Immature natural killer cell (primary cell): ENCODE measurements at regions not wholly inside any gene's neighbourhood (a gene's known extent, or its start where the extent isn't known, plus 50 kb on each side); places are given as distances from the start of the nearest gene placed in this dataset.

Source experiments
- DNase-seq, 3 donors: peaks; one replicate each; pipeline ENCODE4 v3.0.0; 2022; ENCODE audit warnings: mixed read lengths in 1 of 3
- H3K27ac Mint-ChIP-seq, 6 donors: one replicate each; pipeline ENCODE4 v1.8.0; 2020; ENCODE audit warnings: mixed read lengths in 6 of 6, mild to moderate bottlenecking in 5 of 6, inconsistent platforms in 4 of 6, moderate library complexity in 3 of 6
- H3K27me3 Mint-ChIP-seq, 3 donors: one replicate each; pipeline ENCODE4 v1.8.0; 2020 to 2021; ENCODE audit warnings: low read depth in 3 of 3, mild to moderate bottlenecking in 3 of 3, mixed read lengths in 3 of 3, moderate library complexity in 3 of 3, inconsistent platforms in 1 of 3
- H3K36me3 Mint-ChIP-seq, 3 donors: one replicate each; pipeline ENCODE4 v1.8.0; 2020; ENCODE audit warnings: mixed read lengths in 3 of 3, inconsistent platforms in 2 of 3, mild to moderate bottlenecking in 2 of 3
- H3K4me1 Mint-ChIP-seq, 2 donors: one replicate each; pipeline ENCODE4 v1.8.0; 2020; ENCODE audit warnings: inconsistent platforms in 2 of 2, mild to moderate bottlenecking in 2 of 2, mixed read lengths in 2 of 2, moderate library complexity in 1 of 2
- H3K4me3 Mint-ChIP-seq, 5 donors: one replicate each; pipeline ENCODE4 v1.8.0; 2020; ENCODE audit warnings: mild to moderate bottlenecking in 5 of 5, mixed read lengths in 5 of 5, inconsistent platforms in 3 of 5, moderate library complexity in 3 of 5
- H3K9me3 Mint-ChIP-seq, 6 donors: one replicate each; pipeline ENCODE4 v1.8.0; 2020; ENCODE audit warnings: mild to moderate bottlenecking in 6 of 6, mixed read lengths in 6 of 6, inconsistent platforms in 4 of 6, moderate library complexity in 3 of 6

- Mint-ChIP-seq H3K36me3 (no peaks in the 10 kb centered on the region), H3K27me3 (no peaks in the 10 kb centered on the region), H3K4me1 (no peaks in the 10 kb centered on the region), H3K9me3 (peaks cover 0 to 11% (median 5%) of the 10 kb centered on the region in 6 donors), H3K4me3 (no peak overlapping the region), H3K27ac (no peak overlapping the region)
- DNase-seq, result no peak
These were observed 110.0 kb upstream of the CDIN1 start for GRCh38 chr15:36469311-36469966.

DNA sequence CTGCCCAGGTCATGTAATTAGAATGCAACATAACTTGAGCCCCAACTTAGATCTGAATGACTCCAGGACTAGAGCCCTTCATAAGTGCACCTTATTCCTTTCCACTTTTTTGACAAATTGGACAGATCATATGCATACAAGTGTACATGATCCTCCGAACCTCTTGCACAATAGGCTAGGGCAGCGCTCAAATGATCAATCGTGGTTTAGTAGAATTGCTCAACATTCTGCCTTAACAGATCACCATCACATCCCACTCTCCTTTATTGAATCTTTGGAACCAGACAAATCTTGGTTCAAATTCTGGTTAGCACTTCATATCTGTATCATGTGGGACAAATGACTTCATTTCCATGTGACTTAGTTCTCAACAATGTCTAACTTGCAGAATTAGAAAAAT, 106.8 kb upstream of the CDIN1 start:
- H3K4me3 Mint-ChIP-seq, result no peak overlapping the region
- H3K27me3 Mint-ChIP-seq, result no peaks in the 10 kb centered on the region
- H3K9me3 Mint-ChIP-seq, result peaks cover 0 to 8% (median 3%) of the 10 kb centered on the region in 6 donors
- H3K4me1 Mint-ChIP-seq, result no peaks in the 10 kb centered on the region
- no peaks in the 10 kb centered on the region for H3K36me3 Mint-ChIP-seq
- no peak for DNase-seq
- no peak overlapping the region for H3K27ac Mint-ChIP-seq

GRCh38 chr15:36478561-36478960, 100.9 kb upstream of the CDIN1 start:
- peaks cover 0 to 9% (median under 1%) of the 10 kb centered on the region in 6 donors for H3K9me3 Mint-ChIP-seq
- DNase-seq, result no peak
- H3K27ac Mint-ChIP-seq, result no peak overlapping the region
- H3K4me3 Mint-ChIP-seq, result no peak overlapping the region
- H3K36me3 Mint-ChIP-seq, result no peaks in the 10 kb centered on the region
- H3K27me3 Mint-ChIP-seq, result peaks cover 0 to 2% (median 0%) of the 10 kb centered on the region in 3 donors
- H3K4me1 Mint-ChIP-seq, result no peaks in the 10 kb centered on the region

- no peaks in the 10 kb centered on the region for H3K36me3 Mint-ChIP-seq
- peaks cover 0 to 2% (median 0%) of the 10 kb centered on the region in 3 donors for H3K27me3 Mint-ChIP-seq
- peaks cover 0 to 9% (median under 1%) of the 10 kb centered on the region in 6 donors for H3K9me3 Mint-ChIP-seq
- H3K27ac Mint-ChIP-seq, result no peak overlapping the region
- no peaks in the 10 kb centered on the region for H3K4me1 Mint-ChIP-seq
- no peak for DNase-seq
- no peak overlapping the region for H3K4me3 Mint-ChIP-seq
These were observed 100.1 kb upstream of the CDIN1 start for GRCh38 chr15:36479200-36479896.

DNA sequence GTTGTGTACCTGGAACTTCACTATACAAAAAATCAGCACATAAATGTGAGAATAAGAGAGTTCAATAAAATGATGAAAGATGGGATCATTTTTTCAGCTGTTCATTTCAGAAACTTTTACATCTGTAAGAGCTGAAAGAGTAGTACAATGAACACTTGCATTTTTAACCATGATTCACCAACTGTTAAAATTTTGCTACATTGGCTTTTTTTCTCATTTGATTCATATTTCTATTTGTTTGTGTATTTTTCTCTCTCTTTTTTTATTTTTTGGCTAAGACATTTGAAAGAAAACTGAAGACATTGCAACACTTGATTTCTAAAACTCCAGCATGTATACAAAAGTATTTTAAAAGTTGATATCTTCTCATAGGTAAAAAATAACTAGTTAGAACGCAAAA, 98.3 kb upstream of the CDIN1 start:
- H3K4me1 Mint-ChIP-seq, result no peaks in the 10 kb centered on the region
- no peak overlapping the region for H3K27ac Mint-ChIP-seq
- no peak overlapping the region for H3K4me3 Mint-ChIP-seq
- no peak for DNase-seq
- H3K27me3 Mint-ChIP-seq, result peaks cover 0 to 2% (median 2%) of the 10 kb centered on the region in 3 donors
- H3K36me3 Mint-ChIP-seq, result no peaks in the 10 kb centered on the region
- H3K9me3 Mint-ChIP-seq, result peaks cover 0 to 7% (median 2%) of the 10 kb centered on the region in 6 donors

DNA sequence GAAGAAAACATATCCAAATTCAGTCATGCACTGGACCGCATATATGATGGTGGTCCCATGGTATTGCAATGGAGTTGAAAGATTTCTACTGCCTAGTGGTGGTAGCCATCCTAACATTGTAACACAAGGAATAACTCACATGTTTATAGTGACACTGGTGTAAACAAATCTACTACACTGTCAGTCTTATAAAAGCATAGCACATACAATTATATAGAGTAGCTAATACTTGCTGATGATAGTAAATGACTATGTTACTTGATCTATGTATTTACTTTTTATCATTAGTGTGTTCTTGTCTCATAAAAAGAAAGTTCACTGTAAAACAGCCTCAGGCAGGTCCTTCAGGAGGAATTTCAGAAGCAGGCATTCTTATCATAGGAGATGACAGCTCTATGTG, 96.0 kb upstream of the CDIN1 start:
- no peak overlapping the region for H3K27ac Mint-ChIP-seq
- H3K27me3 Mint-ChIP-seq, result peaks cover 0 to 2% (median 2%) of the 10 kb centered on the region in 3 donors
- H3K4me3 Mint-ChIP-seq, result no peak overlapping the region
- H3K9me3 Mint-ChIP-seq, result peaks cover 0 to 5% (median 3%) of the 10 kb centered on the region in 6 donors
- H3K36me3 Mint-ChIP-seq, result no peaks in the 10 kb centered on the region
- no peaks in the 10 kb centered on the region for H3K4me1 Mint-ChIP-seq
- DNase-seq, result no peak

- H3K27ac Mint-ChIP-seq, result no peak overlapping the region
- peaks cover 0 to 2% (median 2%) of the 10 kb centered on the region in 3 donors for H3K27me3 Mint-ChIP-seq
- peaks cover 0 to 5% (median 3%) of the 10 kb centered on the region in 6 donors for H3K9me3 Mint-ChIP-seq
- H3K36me3 Mint-ChIP-seq, result no peaks in the 10 kb centered on the region
- H3K4me3 Mint-ChIP-seq, result no peak overlapping the region
- no peak for DNase-seq
- no peaks in the 10 kb centered on the region for H3K4me1 Mint-ChIP-seq
These were observed 95.2 kb upstream of the CDIN1 start for GRCh38 chr15:36484038-36484778.

GRCh38 chr15:36491912-36492311, 87.5 kb upstream of the CDIN1 start:
- peaks cover 0 to 4% (median under 1%) of the 10 kb centered on the region in 6 donors for H3K9me3 Mint-ChIP-seq
- no peak overlapping the region for H3K4me3 Mint-ChIP-seq
- H3K36me3 Mint-ChIP-seq, result no peaks in the 10 kb centered on the region
- no peaks in the 10 kb centered on the region for H3K27me3 Mint-ChIP-seq
- no peak overlapping the region for H3K27ac Mint-ChIP-seq
- no peak for DNase-seq
- no peaks in the 10 kb centered on the region for H3K4me1 Mint-ChIP-seq

DNA sequence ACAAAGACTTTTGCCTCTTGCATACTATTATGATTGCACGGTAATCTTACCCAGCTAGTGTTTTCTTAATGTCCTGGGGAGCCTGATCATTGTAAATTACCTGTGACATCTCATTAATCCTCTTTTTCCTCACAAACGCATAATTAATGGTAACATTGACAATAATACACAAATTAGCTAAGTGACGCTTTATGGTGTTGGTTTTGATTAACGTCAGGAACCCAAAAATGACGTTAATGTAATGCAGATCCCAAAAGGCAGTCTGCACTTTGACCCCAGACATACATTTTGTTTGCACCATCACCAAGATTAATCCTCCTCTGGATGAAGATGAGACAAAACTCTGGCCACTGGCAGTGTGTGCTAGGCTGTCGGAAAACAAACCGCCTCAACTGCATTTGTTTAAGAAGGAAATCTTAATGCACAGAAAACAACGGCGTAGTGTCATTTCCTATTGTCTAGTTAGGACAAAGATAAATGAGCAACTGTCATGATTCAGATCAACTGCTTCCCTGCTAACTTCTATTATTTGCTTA, 83.9 kb upstream of the CDIN1 start:
- Mint-ChIP-seq H3K36me3 (no peaks in the 10 kb centered on the region), H3K9me3 (peaks cover 0 to 2% (median 0%) of the 10 kb centered on the region in 6 donors), H3K27ac (no peak overlapping the region), H3K4me3 (no peak overlapping the region), H3K27me3 (no peaks in the 10 kb centered on the region), H3K4me1 (no peaks in the 10 kb centered on the region)
- DNase-seq, result no peak

GRCh38 chr15:36497901-36498300, 81.5 kb upstream of the CDIN1 start:
- H3K4me3 Mint-ChIP-seq, result no peak overlapping the region
- no peak overlapping the region for H3K27ac Mint-ChIP-seq
- no peak for DNase-seq
- H3K36me3 Mint-ChIP-seq, result no peaks in the 10 kb centered on the region
- H3K27me3 Mint-ChIP-seq, result no peaks in the 10 kb centered on the region
- H3K9me3 Mint-ChIP-seq, result peaks cover 0 to 2% (median 0%) of the 10 kb centered on the region in 6 donors
- no peaks in the 10 kb centered on the region for H3K4me1 Mint-ChIP-seq

DNA sequence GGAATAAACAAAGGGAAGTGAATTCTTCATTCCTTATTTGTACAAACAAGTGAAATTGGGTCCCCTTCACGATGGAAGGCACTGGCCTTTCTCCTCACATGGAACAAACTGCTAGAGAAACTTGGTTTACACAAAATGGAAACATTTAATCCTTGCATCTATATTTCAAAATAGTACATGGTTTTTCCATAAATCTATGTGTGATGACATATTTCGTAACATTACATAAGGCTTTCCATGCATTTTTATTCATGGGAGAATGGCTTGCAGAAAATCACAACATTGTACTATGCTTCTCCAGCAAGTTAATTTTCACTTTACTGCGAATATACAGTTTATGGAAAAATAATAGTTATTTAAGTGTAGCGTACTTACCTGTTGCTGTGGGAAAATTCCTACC, 81.0 kb upstream of the CDIN1 start:
- no peak overlapping the region for H3K27ac Mint-ChIP-seq
- no peak overlapping the region for H3K4me3 Mint-ChIP-seq
- H3K36me3 Mint-ChIP-seq, result no peaks in the 10 kb centered on the region
- H3K9me3 Mint-ChIP-seq, result peaks cover 0 to 2% (median 0%) of the 10 kb centered on the region in 6 donors
- DNase-seq, result no peak
- H3K4me1 Mint-ChIP-seq, result no peaks in the 10 kb centered on the region
- H3K27me3 Mint-ChIP-seq, result no peaks in the 10 kb centered on the region

DNA sequence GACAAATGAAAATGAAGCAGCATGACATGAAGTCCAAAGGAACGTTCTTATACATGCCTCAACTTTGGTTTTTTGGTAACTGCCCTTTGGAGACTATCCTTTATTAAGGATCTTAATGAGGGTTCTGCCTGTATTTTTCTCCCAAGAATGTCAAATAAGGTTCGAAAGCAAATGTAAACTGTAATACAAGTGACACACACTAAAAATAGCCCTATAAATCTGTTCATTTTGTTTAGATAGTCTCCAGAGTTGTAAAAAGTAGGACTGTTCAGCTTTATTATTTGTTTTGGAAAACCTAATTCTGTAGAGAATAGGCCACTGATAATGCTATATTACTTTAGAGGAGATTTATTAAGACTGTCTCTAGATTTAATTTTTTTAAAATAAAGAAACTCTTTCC, 80.5 kb upstream of the CDIN1 start:
- no peak overlapping the region for H3K4me3 Mint-ChIP-seq
- H3K36me3 Mint-ChIP-seq, result no peaks in the 10 kb centered on the region
- H3K4me1 Mint-ChIP-seq, result no peaks in the 10 kb centered on the region

DNA sequence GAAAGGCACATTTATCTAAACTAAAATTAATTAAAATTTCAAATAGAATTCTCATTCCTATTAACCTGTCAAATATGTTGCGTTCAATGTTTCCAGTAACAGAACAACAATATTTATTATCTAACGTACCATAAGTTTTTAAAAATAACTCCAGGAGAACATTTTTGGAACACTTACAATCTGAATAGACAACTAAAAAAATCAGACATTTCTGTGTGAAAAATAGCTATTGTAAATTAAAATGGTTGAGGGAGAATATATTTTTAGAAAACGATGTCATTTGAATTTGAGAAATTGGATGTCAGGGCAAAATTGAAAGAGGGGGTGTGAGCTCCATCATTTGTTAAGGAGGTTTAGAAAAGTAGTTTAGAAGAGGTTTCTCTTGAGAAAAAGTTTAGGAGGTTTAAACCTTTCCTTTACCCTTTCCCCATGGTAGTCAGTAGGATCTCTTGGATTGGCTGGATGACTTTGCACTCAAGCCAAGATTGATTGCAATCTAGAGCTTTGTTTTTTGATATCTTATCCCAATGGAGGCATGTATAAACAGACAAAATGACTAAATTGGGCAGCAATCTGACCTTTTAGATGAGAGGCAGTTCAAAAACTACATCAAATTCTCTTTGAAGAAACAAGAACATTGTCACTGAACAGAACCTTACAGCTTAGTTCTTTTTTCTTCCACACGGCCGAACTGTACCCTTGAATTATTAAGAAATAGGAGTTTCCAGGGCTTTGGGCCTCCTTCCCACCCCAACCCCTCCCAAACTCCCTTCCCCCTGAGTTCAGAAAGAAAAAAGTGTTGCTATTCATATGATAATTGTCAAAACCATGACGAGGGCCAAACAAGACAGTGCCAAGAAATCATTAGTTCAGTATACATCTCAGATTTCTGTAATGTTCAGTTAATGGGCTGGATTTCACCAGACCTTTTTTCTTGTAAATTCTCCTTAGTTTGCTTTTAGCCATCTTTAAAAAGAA, 79.7 kb upstream of the CDIN1 start:
- Mint-ChIP-seq H3K36me3 (no peaks in the 10 kb centered on the region), H3K9me3 (no peaks in the 10 kb centered on the region), H3K4me1 (no peaks in the 10 kb centered on the region), H3K27me3 (no peaks in the 10 kb centered on the region), H3K27ac (no peak overlapping the region), H3K4me3 (no peak overlapping the region)
- DNase-seq, result no peak

More for the DNA sequence above, 80.5 kb upstream of the CDIN1 start:
- no peaks in the 10 kb centered on the region for H3K27me3 Mint-ChIP-seq
- H3K9me3 Mint-ChIP-seq, result peaks cover 0 to 2% (median 0%) of the 10 kb centered on the region in 6 donors
- no peak for DNase-seq
- no peak overlapping the region for H3K27ac Mint-ChIP-seq
